ENCODE measurements at regions not wholly inside any gene's neighbourhood (a gene's known extent, or its start where the extent isn't known, plus 50 kb on each side); places are given as distances from the start of the nearest gene placed in this dataset.

DNA sequence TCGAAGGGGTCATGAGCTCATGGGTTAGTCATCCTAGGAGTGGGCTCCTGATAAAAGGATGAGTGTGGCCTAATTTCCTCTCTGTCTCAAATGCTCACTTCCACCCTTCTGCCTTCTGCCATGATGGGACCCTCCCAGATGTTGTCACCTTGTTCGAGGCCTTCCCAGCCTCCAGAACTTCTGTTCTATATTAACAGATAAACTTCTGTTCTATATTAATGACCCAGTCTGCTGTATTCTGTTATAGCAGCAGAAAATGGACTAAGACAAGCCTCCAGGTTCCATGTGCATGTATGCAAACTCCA is 583.2 kb downstream of the GLRX3 start:
- no peak for DNase-seq (ENCODE audit: low read depth)

DNA sequence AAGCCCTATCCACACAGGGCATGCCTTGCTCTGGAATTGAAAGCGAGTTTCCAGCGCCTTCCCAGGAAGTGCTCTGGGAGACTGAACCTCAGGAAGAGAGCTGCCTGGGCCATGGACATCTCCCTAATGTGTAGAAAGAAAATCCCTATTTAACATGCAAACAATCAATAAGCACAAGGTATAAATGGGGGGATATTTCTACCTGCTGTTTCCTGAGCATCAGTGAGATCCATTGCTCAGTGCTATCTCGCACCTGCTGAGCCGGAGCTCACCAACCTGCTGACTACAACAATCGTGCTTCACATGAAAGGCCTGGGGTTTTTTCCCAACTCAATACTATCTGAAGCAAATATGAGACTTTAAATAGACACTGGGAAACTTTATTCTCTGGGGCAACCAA is 584.0 kb downstream of the GLRX3 start:
- DNase-seq (ENCODE audit: low read depth) = no peak

DNA sequence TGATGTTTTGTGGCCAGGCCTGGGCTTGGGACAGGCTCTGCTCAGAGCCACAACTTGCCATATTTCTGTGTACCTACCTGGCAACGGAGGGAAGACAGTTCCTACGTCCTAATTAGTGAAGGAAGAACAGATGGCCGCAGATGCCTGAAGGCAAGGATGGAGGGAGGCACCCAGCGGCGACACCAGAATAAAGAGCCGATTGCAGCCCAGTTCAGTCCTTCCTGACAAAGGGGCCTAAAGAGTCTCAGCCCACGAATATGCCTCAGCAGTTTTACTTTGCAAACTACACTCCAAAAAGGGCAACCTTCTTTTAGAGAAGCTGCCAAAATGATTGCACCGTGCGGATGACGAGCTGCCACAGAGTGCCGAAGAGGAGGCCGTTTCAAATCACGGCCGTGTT is 585.8 kb downstream of the GLRX3 start:
- DNase-seq (ENCODE audit: low read depth) = no peak

DNA sequence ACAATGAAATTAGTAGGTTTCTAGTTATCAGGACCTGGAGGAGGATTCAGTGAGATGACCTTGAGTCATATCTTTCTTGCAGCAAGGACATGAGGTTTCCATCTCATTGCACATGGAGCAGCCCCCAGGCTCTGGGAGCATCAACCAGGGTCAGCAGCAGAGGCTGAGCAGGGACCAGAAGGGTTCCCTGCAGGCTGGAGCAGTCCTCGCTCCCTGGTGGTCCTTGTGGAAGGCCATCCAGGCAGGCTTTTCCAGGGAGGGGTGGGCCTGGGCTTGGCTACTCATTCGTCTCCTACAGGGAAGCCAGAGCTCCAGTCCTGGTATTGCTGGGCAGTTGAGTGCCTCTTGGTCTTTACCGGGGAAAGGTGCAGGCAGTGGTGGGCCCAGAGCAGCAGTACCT is 587.5 kb downstream of the GLRX3 start:
- no peak for DNase-seq (ENCODE audit: low read depth)

DNA sequence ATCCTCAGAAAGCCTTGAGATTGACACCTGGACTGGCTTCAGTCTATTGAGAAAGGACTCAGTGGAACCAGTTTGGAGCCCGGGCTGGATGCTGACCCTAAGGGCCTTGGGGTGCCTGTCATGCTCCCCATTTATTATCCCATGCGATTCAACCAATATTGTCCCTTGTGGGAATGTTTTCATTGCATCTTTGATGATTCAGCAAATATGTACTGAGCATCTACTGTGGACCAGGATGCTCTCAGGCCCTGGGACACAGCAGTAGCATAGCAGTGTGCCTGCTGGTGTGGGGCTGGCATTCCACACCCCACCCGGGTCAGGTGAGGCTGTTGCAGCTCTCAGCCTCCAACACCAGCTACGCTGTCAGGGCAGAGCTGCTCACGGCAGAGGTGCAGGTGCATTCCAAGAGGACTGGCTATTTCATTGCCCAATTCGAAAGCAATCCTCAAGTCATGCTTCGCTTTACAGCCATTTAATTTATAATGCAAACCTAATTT is 586.0 kb downstream of the TCERG1L start:
- DNase-seq (ENCODE audit: low read depth) = no peak

DNA sequence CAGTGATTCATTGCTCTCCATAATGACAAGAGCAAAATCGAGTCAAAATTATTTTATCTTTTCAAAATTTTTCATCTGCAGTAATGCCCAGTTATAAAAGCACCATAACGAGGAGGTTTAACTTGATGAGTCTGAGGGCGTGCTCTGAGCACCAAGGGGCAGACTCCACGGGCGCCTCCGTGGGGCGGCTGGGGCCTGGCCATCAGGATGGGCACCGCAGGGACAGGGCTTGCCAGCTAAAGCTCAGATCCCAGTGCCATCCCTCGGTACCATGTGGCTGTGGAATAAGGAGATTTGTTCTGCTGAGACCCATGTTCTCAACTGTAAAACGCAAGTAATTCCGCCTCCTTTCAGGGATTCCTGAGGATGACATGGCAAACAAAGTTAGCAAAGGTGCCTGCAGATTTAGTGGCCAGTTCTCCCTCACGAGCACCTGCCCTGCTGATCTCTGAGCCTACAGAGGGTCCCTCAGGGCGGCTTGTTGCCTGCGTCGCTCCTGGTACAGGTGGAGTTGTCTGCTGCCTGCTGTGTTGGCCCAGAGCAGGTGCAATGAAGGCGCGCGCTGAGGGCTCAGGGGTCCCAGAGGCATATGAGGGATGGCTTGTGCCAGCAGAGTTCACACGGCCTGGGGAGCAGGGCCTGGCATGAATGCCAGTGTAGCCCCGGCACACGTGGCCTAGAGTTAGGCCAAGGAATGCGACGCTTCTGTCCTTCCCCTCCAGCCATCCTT is 584.4 kb downstream of the TCERG1L start:
- no peak for DNase-seq (ENCODE audit: low read depth)

DNA sequence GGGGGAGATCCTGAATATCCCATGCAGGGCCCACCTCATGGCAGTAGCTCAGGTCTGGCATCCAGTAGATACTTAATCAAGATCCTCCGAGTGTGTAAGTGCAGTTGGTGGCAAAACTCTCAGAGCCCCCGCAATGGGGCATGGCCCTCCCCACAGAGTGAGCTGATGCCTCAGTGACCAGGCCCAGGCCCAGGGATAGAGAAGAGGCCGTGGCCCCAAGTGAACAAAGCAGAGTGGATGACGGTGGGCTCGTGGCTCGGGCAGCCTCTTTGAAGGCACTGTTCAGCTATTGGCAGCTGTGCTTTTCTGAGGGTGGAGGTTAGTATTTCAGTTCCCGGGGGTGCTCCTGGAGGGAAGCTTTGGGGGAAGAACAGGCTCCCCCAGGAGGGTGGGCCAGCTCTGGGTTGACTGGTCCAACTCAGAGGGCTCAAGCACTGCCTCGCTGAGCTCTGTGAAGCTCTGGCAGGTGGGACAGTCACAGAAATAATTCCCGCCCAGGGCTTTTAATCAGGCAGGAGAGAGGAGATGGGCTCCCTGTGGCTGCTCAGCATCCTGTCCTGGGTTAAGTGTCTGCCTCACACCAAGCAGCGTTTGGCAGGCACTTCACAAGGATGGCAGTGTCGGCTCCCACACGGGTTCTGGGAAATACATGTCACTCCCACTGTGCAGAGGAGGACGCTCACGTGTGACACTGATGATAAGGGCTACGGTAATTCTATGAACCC is 583.6 kb downstream of the TCERG1L start:
- DNase-seq (ENCODE audit: low read depth) = no peak

DNA sequence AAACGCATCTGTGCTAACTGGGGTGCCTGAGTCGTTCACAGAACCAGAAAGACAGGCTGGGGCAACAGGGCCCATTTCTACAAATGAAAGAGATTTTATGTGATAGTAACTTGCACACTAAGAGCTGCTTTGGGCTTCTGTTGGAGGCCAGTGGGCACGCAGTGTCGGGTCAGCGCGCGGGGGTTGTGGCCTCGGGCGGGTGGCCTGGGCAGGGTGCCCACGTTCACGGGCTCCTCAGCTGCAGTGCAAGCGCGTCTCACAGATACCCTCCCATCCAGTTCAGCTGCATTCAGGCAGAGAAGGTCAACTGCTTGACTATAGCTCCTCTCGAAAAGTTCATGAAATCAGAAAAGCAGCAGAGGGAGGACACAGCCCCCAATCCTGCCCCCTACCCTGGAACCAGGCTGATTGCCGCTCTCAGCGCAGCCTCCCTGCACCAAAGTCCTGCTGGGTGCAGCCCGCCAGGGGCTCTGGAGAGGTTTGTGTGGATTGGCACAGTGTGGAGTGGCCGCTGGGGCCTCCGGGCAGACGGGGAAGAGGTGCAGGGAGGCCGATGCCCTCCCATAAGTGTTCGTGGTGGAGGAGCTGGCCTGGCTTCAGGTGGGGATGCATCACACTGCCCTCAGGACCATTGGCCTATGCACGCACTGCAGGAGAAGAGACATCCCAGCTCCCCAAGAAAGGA is 582.8 kb downstream of the TCERG1L start:
- DNase-seq (ENCODE audit: low read depth) = no peak

DNA sequence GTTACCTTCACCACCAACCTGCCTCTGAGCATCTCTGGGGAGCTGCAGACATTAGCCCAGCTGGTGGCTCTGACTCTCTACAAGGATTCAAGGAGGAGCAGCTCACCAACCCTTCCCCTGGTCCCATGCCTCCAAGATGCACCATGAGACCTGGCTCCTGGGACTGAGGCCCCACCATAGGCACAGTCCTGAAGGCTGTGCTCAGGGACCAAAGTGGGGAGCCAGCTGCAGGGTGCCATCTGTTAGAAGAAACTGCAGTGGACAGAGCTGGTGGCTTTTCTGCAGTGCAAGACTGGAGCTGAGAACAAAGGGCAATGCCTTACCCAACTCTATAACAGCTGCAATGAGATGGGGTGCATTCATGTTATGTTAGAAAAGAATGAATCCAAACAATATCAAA is 581.6 kb downstream of the TCERG1L start:
- DNase-seq (ENCODE audit: low read depth) = no peak

DNA sequence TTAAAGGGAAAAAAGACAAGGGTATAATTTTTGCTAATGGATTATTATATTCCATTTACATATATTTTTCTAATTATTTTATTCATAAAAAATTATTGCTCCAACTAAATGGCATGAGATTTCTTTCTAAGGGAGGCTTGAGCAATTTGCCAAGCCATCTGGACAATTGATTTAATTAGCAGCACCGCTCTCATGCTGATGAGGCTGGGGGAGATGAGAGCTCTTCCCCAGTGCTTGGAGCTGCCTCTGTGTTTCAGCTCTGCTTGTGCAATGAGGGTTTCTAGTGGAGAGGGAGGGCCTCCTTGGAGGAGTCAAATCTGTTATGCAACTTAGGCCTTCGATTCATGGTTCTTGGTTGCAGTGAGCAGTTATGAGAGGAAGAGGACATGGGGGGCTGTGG is 574.3 kb downstream of the TCERG1L start:
- DNase-seq (ENCODE audit: low read depth) = no peak

DNA sequence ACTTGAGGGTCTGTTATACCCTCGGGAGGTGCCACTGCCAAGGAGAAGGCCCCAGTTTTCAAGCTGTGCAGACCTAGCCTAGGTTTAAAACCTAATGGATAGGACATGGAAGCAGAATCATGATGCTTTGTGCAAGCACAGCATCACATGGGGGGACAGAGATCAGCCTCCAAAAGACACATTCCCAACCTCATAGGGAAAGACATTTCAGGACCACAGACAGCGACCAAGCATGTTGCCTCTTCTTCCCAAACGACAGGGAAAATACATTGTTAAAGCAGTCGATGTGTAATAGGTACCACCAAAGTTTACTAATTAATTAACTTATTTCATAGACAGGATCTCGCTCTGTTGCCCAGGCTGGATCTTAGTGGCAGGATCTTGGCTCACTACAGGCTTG is 573.9 kb downstream of the TCERG1L start:
- no peak for DNase-seq (ENCODE audit: low read depth)

DNA sequence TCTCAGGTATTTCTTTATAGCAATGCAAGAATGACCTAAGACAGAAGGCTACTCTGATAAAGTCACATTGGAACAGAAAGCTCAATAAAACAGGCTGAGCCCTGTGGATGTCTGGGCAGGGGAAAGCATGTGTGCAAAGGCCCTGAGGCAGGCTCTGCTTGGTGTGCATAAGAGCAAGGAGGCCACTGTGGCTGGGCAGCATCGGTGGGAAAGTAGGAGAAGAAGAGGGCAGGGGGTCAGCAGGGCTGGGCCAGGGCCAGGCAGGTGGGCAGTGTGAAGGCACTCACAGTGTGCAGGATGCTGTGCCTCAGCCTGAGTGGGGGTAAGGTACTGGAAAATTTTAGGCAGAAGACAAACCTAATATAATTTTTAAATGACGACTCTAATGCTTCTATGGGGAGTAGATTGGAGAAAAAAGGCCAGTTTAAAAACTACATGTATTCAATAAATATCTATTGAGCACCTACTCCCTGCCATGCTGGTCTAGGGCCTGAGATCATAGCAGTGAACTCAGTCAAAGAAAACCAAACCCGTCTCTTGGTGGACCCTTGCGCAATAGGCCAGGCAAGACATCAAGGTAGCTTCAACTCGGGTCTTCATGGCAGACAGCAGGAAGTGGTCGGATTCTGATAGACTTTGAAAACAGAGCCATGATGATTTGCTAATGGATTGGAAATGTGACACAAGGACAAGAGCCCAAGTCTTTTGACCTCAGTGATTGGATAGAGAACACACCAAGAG is 572.3 kb downstream of the TCERG1L start:
- DNase-seq (ENCODE audit: low read depth) = no peak

DNA sequence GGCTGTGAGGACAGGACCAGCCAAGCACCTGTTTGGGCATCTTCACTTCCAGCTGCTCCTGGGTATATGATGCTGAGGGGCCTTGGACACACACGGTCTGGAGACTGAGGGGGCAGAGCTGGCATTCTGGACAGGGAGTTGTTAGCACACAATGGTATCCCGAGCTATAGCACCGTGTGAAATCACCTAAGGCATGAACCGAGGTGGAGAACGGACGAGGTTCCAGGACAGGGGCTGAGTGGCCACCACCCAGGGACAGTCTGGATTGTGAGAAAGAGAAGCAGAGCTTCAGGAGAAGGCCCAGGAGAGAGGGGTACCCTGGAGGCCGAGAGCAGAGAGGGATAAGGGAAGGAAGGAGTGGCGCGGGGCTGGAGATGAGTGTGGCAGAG is 571.8 kb downstream of the TCERG1L start:
- DNase-seq (ENCODE audit: low read depth) = no peak

DNA sequence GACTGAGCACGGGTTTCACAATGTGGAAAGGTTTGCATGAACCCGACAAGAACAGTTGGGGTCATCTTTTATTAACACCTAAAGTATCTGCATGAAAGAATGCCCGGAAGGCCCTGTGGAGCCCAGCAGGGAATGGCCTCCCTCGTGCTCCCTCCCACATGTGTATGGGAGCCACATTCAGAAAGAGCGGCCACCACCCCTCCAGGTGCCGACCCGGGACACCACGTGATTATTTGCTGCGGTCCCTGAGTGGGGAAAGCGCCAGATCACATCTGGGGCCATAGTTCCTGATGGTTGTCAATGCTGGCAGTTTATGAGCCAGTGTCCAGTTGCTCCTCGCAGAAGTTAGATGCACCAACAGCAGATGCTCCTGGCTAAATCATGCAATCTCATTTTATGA is 571.4 kb downstream of the TCERG1L start:
- no peak for DNase-seq (ENCODE audit: low read depth)

DNA sequence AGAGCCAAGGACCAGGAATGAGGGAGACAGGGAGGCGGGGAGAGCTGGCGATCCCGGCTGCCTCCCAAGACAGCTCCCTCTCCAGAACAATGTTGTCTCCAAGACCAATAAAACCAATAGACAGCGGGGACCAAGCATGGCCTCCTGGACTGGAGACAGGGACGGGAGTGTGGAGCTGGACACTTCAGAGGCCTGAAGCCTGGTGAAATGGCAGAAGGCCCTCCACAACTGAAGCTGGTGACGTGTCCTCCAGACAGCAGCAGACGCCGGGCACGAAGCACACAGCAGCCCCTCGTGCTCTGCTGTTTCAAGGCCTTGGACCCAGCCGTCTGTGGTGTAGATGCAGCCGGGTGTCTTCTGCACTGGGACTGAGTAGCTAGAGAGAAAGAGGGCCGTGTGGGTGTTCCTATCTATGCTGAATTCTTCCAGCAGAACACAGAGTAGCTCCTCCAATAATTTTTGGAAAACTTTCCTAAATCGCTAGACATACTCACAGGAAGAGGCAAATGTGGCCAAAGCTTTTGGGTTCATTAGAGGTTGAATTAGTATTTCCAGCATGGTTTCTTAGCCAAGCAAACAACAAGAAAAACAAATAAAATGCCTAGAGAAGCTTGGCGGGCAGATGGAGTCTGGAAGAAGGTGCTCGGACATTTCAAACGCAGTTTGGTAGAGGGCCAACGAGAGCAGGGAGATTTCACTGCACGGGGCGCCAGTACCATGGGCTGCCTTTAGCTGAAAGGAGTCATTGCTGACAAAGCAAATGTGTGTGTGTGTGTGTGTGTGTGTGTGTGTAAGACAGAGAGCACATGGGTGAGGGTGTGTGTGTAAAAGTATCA is 570.4 kb downstream of the TCERG1L start:
- no peak for DNase-seq (ENCODE audit: low read depth)

DNA sequence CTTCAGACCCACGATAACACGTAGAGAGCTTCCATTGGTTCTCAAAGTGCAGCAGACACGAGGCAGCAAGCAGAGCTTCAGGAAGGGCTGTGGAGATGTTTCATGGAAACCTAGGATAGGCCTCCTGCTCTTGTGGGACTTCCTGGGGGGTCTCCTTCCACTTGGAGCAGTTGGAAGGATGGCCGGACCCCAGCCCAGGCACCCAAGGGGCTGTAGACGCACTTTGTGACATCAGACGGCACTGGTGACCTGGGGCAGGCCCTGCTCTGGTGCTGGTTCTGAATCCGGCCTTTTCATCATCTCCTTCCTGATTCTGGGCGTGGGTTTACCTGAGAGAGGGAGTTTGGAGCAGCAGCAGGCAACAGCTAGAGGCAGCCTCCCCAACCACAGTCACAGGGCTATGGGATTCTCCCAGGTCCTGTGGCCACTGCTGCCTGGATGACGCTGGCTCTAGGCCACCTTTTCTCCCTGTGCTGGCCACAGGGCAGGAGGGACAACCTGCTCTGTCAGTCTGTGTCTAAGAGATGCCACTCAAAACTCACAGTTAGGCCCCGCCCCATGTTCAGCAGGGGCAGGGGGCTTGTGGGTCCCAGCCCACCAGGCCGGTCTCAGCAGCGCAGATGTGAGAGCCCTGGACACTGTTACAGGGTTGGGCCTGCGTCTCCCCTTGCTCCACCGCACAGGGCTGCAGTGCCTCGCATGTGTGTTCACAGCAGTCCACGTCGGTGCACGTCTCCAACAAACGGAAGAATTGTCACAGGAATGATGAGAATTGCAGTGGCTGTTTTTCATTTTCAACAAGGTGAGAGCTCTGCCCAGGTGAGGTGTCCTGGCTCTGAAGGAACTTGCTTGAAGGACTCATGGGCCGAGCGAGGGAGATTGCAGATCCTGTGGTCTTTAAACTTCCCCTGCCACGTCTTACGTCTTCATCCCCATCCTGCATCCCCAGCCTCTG is 569.3 kb downstream of the TCERG1L start:
- no peak for DNase-seq (ENCODE audit: low read depth)

DNA sequence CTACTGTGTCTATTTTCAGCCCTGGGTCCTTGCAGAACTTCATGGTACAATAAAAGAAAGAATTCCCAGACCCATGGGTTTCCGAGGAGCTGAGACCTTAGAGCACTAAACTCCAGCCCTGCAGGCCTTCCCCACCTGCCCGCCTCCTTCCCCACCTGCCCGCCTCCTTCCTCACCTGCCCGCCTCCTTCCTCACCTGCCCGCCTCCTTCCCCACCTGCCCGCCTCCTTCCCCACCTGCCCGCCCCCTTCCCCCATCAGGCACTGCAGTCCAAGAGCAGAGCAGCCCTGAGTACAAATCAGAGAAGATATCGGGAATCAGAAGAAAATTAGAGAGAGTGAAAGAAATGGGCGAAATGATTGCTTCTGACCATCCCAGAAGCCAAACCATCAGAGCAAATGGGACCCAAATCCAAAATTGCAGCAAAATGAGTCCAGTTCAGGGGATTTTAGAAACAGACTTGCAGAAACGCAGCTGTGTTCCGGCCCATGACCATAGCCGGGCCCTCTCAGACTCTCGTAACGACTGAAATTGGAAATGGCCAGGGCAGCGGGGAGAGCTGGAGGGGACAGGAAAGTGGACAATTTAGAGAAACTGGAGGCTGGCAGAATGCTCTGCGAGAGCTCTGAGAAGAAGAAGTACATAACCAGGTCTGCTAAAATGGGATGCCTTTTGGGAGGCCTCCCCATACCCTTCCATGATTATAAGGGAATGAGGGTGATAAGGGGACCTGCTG is 568.4 kb downstream of the TCERG1L start:
- no peak for DNase-seq (ENCODE audit: low read depth)

DNA sequence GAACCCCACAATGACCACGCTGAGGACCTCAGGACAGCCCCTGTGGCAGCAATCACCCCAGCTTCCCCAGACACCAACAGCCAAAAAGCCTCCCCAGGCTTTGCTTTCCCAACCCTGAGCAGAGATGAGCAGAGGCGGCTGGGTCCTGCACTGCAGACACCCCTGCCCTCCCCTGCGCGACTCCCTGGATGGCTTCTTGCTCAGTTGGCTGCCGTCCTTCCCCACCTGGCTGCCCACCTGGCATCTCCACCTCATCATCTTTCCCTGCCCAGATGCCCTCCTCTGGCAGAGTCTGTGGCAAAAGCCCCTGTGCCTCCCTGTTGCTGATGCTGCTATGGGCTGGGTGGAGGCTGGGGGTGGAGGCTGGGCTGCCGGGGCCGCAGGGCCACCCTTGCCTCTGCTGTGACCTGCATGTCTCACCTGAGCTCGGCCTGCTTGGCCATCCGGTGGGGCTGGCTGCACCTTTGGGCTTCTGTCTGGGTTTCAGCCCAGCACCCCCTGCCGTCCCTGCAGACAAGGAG is 567.7 kb downstream of the TCERG1L start:
- DNase-seq (ENCODE audit: low read depth) = no peak

DNA sequence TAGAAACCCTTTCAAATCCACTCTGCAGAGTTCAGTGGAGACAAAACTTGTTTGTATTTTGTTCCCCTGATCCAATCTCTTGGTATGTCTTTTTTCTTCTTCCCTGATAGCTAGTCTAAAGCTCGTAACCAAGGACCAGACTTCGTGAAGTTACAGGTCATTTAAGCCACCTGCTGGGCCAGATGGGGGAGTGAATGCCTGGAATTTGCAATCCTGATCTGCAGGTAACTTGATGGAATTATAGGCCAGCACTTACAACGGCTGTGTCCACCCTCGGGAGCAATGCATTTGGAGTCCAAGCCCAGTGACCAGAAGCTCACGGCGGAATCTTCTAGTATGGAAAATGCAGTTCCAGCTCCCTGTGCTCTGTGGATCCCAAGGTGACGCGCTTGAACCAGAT is 566.9 kb downstream of the TCERG1L start:
- no peak for DNase-seq (ENCODE audit: low read depth)
